ENCODE measurements at regions not wholly inside any gene's neighbourhood (a gene's known extent, or its start where the extent isn't known, plus 50 kb on each side); places are given as distances from the start of the nearest gene placed in this dataset.

GRCh38 chr5:124417196-124417595, 329.2 kb downstream of the ZNF608 start:
- no peak overlapping the region for H3K4me3 ChIP-seq (replicated peaks in 1 of 3; ENCODE audit: low read depth in 2 of 3, low read length in 3 of 3)
- H3K27me3 Mint-ChIP-seq (ENCODE audit: low read depth in 3 of 3) = no peaks in the 10 kb centered on the region
- no peak overlapping the region for H3K27ac ChIP-seq (ENCODE audit: low read depth in 1 of 2, low read length in 2 of 2)
- no peak overlapping the region for H3K9ac ChIP-seq (ENCODE audit: insufficient read depth, low read length, poor library complexity, severe bottlenecking)
- H4K20me1 ChIP-seq (ENCODE audit: insufficient read depth, low read length) = no peaks in the 10 kb centered on the region
- DNase-seq = no peak
- no peak overlapping the region for H3K4me2 ChIP-seq (replicated peaks; ENCODE audit: extremely low read depth, low read length, poor library complexity, severe bottlenecking)
- H3K36me3 ChIP-seq (replicated peaks in 1 of 2; ENCODE audit: control insufficient read depth in 1 of 2, insufficient read depth in 2 of 2, low read length in 2 of 2) = no peaks in the 10 kb centered on the region
- peaks cover 4 to 24% (median 16%) of the 10 kb centered on the region in 7 donors for H3K9me3 Mint-ChIP-seq
- no peaks in the 10 kb centered on the region for H3K4me1 ChIP-seq (ENCODE audit: control insufficient read depth in 1 of 2, insufficient read depth in 2 of 2, low read length in 2 of 2)
- H3K36me3 Mint-ChIP-seq = no peaks in the 10 kb centered on the region
- no peak for TF ChIP-seq CTCF (IDR thresholded peaks at IDR 0.05)
- H3K4me3 Mint-ChIP-seq = no peak overlapping the region
- H3K27me3 ChIP-seq (ENCODE audit: control insufficient read depth in 2 of 2, insufficient read depth in 2 of 2, low read length in 2 of 2) = no peaks in the 10 kb centered on the region
- H3K4me1 Mint-ChIP-seq = no peaks in the 10 kb centered on the region
- peaks cover 0 to 18% of the 10 kb centered on the region in 2 donors for H3K9me3 ChIP-seq (replicated peaks in 1 of 2; ENCODE audit: control insufficient read depth in 1 of 2, insufficient read depth in 1 of 2, low read length in 2 of 2)
- intact Hi-C loops (cut with micrococcal nuclease) = no loop called here
- no peak overlapping the region for H2AFZ ChIP-seq (ENCODE audit: insufficient read depth, low read depth, low read length, poor library complexity, severe bottlenecking)
- no peaks in the 10 kb centered on the region for H3K79me2 ChIP-seq (ENCODE audit: insufficient read depth, low read length)
- no peak overlapping the region for H3K27ac Mint-ChIP-seq

DNA sequence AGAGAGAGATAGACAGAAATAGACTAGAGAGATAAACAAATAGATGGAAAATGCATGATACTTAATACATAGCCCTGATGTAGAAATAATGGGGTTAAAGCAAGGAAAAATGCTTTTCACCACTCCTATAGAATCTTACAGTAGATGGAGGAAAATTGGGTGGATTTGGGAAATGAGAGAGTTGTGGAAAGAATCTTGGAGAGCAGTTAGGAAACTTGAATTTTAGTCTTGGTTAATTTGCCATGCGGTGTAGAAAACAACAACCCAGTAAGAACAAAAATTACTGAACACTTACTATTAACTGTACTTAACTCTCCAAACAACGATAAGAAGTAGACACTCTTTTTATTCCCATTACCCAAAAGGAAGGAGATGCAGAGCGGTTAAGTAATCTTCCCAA, 329.8 kb downstream of the ZNF608 start:
- no peak for DNase-seq
- peaks cover 0 to 18% of the 10 kb centered on the region in 2 donors for H3K9me3 ChIP-seq (replicated peaks in 1 of 2; ENCODE audit: control insufficient read depth in 1 of 2, insufficient read depth in 1 of 2, low read length in 2 of 2)
- H3K27me3 ChIP-seq (ENCODE audit: control insufficient read depth in 2 of 2, insufficient read depth in 2 of 2, low read length in 2 of 2) = no peaks in the 10 kb centered on the region
- H3K79me2 ChIP-seq (ENCODE audit: insufficient read depth, low read length) = no peaks in the 10 kb centered on the region
- no peak overlapping the region for H2AFZ ChIP-seq (ENCODE audit: insufficient read depth, low read depth, low read length, poor library complexity, severe bottlenecking)
- H3K4me3 Mint-ChIP-seq = no peak overlapping the region
- H3K27ac ChIP-seq (ENCODE audit: low read depth in 1 of 2, low read length in 2 of 2) = no peak overlapping the region
- no CpG with 5 or more reads among the region's 3 CpGs for WGBS (ENCODE audit: insufficient coverage)
- H3K27me3 Mint-ChIP-seq (ENCODE audit: low read depth in 3 of 3) = no peaks in the 10 kb centered on the region
- no peak overlapping the region for H3K9ac ChIP-seq (ENCODE audit: insufficient read depth, low read length, poor library complexity, severe bottlenecking)
- no peak overlapping the region for H3K27ac Mint-ChIP-seq
- no peak for TF ChIP-seq CTCF (IDR thresholded peaks at IDR 0.05)
- H3K4me1 ChIP-seq (ENCODE audit: control insufficient read depth in 1 of 2, insufficient read depth in 2 of 2, low read length in 2 of 2) = no peaks in the 10 kb centered on the region
- no peaks in the 10 kb centered on the region for H3K36me3 Mint-ChIP-seq
- no peak overlapping the region for H3K4me3 ChIP-seq (replicated peaks in 1 of 3; ENCODE audit: low read depth in 2 of 3, low read length in 3 of 3)
- H4K20me1 ChIP-seq (ENCODE audit: insufficient read depth, low read length) = no peaks in the 10 kb centered on the region
- H3K36me3 ChIP-seq (replicated peaks in 1 of 2; ENCODE audit: control insufficient read depth in 1 of 2, insufficient read depth in 2 of 2, low read length in 2 of 2) = no peaks in the 10 kb centered on the region
- H3K4me1 Mint-ChIP-seq = no peaks in the 10 kb centered on the region
- no peak overlapping the region for H3K4me2 ChIP-seq (replicated peaks; ENCODE audit: extremely low read depth, low read length, poor library complexity, severe bottlenecking)
- peaks cover 1 to 20% (median 15%) of the 10 kb centered on the region in 7 donors for H3K9me3 Mint-ChIP-seq
- intact Hi-C loops (cut with micrococcal nuclease) = no loop called here

Data from CD14-positive monocyte (primary cell).